CD14-positive monocyte (primary cell): ENCODE measurements at regions not wholly inside any gene's neighbourhood (a gene's known extent, or its start where the extent isn't known, plus 50 kb on each side); places are given as distances from the start of the nearest gene placed in this dataset.

Experiments
- DNase-seq, 3 donors: peaks; one replicate each; pipeline ENCODE4 v3.0.0-alpha.2; 2011 to 2022
- H2AFZ ChIP-seq: 2 replicates; pipeline ENCODE4 v1.6.0; 2012; ENCODE audit warnings: mild to moderate bottlenecking, low read depth, low read length, inconsistent platforms; ENCODE audit not compliant: insufficient read depth, poor library complexity, severe bottlenecking
- H3K27ac ChIP-seq, 2 donors: 1 replicate in 1 of 2; 2 replicates in 1 of 2; pipeline ENCODE4 v1.5.1; 2012 to 2013; ENCODE audit warnings: low read length in 2 of 2, control low read depth in 1 of 2, inconsistent platforms in 1 of 2, low read depth in 1 of 2, mild to moderate bottlenecking in 1 of 2
- H3K27me3 ChIP-seq, 2 donors: one replicate each; pipeline versions ENCODE4 v1.6.0 to v1.6.1; 2011 to 2013; ENCODE audit warnings: low read length in 2 of 2; ENCODE audit not compliant: control insufficient read depth in 2 of 2, insufficient read depth in 2 of 2
- H3K36me3 ChIP-seq, 2 donors: replicated peaks in 1 of 2; 1 replicate in 1 of 2; 2 replicates in 1 of 2; pipeline versions ENCODE4 v1.5.1 to v1.6.1; 2012 to 2013; ENCODE audit warnings: low read length in 2 of 2, control low read depth in 1 of 2, inconsistent platforms in 1 of 2, mild to moderate bottlenecking in 1 of 2; ENCODE audit not compliant: insufficient read depth in 2 of 2, control insufficient read depth in 1 of 2
- H3K4me1 ChIP-seq, 2 donors: 1 replicate in 1 of 2; 2 replicates in 1 of 2; pipeline versions ENCODE4 v1.5.1 to v1.6.1; 2012 to 2013; ENCODE audit warnings: low read length in 2 of 2, control low read depth in 1 of 2, inconsistent platforms in 1 of 2, mild to moderate bottlenecking in 1 of 2, moderate library complexity in 1 of 2; ENCODE audit not compliant: insufficient read depth in 2 of 2, control insufficient read depth in 1 of 2
- H3K4me2 ChIP-seq: replicated peaks from 2 replicates; pipeline ENCODE3; 2012; ENCODE audit warnings: low read length, moderate library complexity, mild to moderate bottlenecking; ENCODE audit not compliant: poor library complexity, severe bottlenecking; ENCODE audit errors: extremely low read depth
- H3K4me3 ChIP-seq, 3 experiments: fragments of 200-600 bp in 1 of 3; sonication (generic) in 1 of 3; replicated peaks in 1 of 3; 1 replicate in 2 of 3; 2 replicates in 1 of 3; pipeline ENCODE4 v1.5.1; 2011 to 2013; ENCODE audit warnings: low read length in 3 of 3, mild to moderate bottlenecking in 3 of 3, control low read depth in 2 of 3, low read depth in 2 of 3, inconsistent platforms in 1 of 3, moderate library complexity in 1 of 3
- H3K79me2 ChIP-seq: 2 replicates; pipeline ENCODE4 v1.6.0; 2012; ENCODE audit warnings: mild to moderate bottlenecking, control low read depth, inconsistent platforms, low read length, moderate library complexity; ENCODE audit not compliant: insufficient read depth
- H3K9ac ChIP-seq: 2 replicates; pipeline ENCODE4 v1.6.0; 2017; ENCODE audit warnings: low read length, mild to moderate bottlenecking; ENCODE audit not compliant: insufficient read depth, poor library complexity, severe bottlenecking
- H3K9me3 ChIP-seq, 2 donors: replicated peaks in 1 of 2; 1 replicate in 1 of 2; 2 replicates in 1 of 2; pipeline versions ENCODE4 v1.5.1 to v1.6.1; 2012 to 2013; ENCODE audit warnings: low read length in 2 of 2, control low read depth in 1 of 2; ENCODE audit not compliant: control insufficient read depth in 1 of 2, insufficient read depth in 1 of 2
- H4K20me1 ChIP-seq: 2 replicates; pipeline ENCODE4 v1.6.0; 2012; ENCODE audit warnings: mild to moderate bottlenecking, low read length, control low read depth, moderate library complexity; ENCODE audit not compliant: insufficient read depth
- H3K27ac Mint-ChIP-seq, 7 donors: one replicate each; pipeline ENCODE4 v1.8.0; 2020; ENCODE audit warnings: mild to moderate bottlenecking in 7 of 7, mixed read lengths in 7 of 7, moderate library complexity in 6 of 7, inconsistent platforms in 2 of 7
- H3K27me3 Mint-ChIP-seq, 3 donors: one replicate each; pipeline ENCODE4 v1.8.0; 2021 to 2022; ENCODE audit warnings: low read depth in 3 of 3, mild to moderate bottlenecking in 3 of 3, mixed read lengths in 3 of 3, moderate library complexity in 3 of 3, inconsistent platforms in 1 of 3
- H3K36me3 Mint-ChIP-seq, 2 donors: one replicate each; pipeline ENCODE4 v1.8.0; 2020; ENCODE audit warnings: mixed read lengths in 2 of 2, inconsistent platforms in 1 of 2, mild to moderate bottlenecking in 1 of 2
- H3K4me1 Mint-ChIP-seq: one replicate; pipeline ENCODE4 v1.8.0; 2020; ENCODE audit warnings: mild to moderate bottlenecking, mixed read lengths
- H3K4me3 Mint-ChIP-seq, 2 donors: one replicate each; pipeline ENCODE4 v1.8.0; 2020; ENCODE audit warnings: mild to moderate bottlenecking in 2 of 2, mixed read lengths in 2 of 2, moderate library complexity in 1 of 2
- H3K9me3 Mint-ChIP-seq, 7 donors: one replicate each; pipeline ENCODE4 v1.8.0; 2020 to 2022; ENCODE audit warnings: mixed read lengths in 7 of 7, mild to moderate bottlenecking in 6 of 7, moderate library complexity in 6 of 7, inconsistent platforms in 2 of 7
- WGBS: methylation state at CpG from one replicate; pipeline ENCODE4 v1.1.5; 2013; ENCODE audit warnings: missing lambda C conversion rate; ENCODE audit not compliant: insufficient coverage; 5-methylcytosine and 5-hydroxymethylcytosine counted together
- intact Hi-C, 2 donors: fragments of 100-400 bp; cut with micrococcal nuclease; formaldehyde crosslinking; loops; one replicate each; pipeline versions ENCODE4 v1.15.0 to v1.15.1; 2023
- TF ChIP-seq, protein P1 (sequence below): fragments of 200-600 bp; IDR thresholded peaks from one replicate; pipeline ENCODE4 v1.8.0; 2022; ENCODE audit warnings: antibody characterized with exemption, mild to moderate bottlenecking

DNA sequence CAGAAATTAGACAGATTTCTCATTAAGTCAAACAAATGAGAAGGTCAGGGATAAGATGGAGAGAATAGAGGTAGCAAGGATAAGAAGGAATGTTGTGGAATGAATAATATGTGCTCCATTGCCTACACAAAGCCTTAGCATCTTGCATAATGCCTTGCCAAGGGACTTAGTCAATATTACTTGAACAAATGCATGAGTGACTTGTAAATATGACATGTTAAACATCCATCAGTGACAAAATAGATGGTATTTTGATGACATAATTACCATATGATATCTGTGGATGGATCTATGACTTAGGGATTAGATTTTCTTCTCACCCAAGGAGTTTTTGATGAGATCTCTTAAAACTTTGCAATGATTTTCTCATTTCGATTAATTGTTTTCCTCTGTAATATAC, 194.1 kb upstream of the RASSF8 start:
- H3K36me3 Mint-ChIP-seq: no peaks in the 10 kb centered on the region
- TF ChIP-seq, protein P1, sequence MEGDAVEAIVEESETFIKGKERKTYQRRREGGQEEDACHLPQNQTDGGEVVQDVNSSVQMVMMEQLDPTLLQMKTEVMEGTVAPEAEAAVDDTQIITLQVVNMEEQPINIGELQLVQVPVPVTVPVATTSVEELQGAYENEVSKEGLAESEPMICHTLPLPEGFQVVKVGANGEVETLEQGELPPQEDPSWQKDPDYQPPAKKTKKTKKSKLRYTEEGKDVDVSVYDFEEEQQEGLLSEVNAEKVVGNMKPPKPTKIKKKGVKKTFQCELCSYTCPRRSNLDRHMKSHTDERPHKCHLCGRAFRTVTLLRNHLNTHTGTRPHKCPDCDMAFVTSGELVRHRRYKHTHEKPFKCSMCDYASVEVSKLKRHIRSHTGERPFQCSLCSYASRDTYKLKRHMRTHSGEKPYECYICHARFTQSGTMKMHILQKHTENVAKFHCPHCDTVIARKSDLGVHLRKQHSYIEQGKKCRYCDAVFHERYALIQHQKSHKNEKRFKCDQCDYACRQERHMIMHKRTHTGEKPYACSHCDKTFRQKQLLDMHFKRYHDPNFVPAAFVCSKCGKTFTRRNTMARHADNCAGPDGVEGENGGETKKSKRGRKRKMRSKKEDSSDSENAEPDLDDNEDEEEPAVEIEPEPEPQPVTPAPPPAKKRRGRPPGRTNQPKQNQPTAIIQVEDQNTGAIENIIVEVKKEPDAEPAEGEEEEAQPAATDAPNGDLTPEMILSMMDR: no peak
- Histone ChIP-seq H3K27ac (no peak overlapping the region), H3K27me3 (no peaks in the 10 kb centered on the region), H3K4me1 (no peaks in the 10 kb centered on the region), H2AFZ (no peak overlapping the region), H3K4me2 (no peak overlapping the region), H3K9me3 (no peaks in the 10 kb centered on the region), H3K79me2 (no peaks in the 10 kb centered on the region), H3K36me3 (no peaks in the 10 kb centered on the region), H3K4me3 (no peak overlapping the region), H4K20me1 (no peaks in the 10 kb centered on the region), H3K9ac (no peak overlapping the region)
- H3K27ac Mint-ChIP-seq: no peak overlapping the region
- peaks cover 0 to 2% (median 0%) of the 10 kb centered on the region in 7 donors for H3K9me3 Mint-ChIP-seq
- H3K4me3 Mint-ChIP-seq: no peak overlapping the region
- DNase-seq: no peak
- H3K27me3 Mint-ChIP-seq: no peaks in the 10 kb centered on the region
- H3K4me1 Mint-ChIP-seq: no peaks in the 10 kb centered on the region
- intact Hi-C loops: no loop called here
- no CpG with 5 or more reads among the region's 1 CpG for WGBS

DNA sequence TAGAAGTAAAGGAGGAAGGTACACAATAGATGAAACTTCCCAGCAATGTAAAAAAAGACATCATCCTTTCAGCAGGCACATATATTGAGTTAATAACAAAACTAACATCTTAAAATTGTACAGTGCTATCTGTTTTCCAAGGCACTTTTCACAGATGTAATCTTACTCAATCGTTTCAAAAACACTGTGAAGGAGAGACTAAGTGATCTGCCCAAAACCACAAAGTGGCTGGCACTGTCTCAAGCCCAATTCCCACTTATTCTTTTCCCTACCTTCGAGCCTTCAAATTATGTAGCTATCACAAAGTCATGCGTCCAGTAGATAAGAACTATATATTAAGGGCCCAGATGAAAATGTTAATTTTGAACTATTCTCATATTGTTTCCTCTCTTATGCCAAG, 193.6 kb upstream of the RASSF8 start:
- no peaks in the 10 kb centered on the region for H3K36me3 Mint-ChIP-seq

More for the DNA sequence above, 193.6 kb upstream of the RASSF8 start:
- TF ChIP-seq, protein P1: no peak
- no peaks in the 10 kb centered on the region for H3K9me3 ChIP-seq
- no peaks in the 10 kb centered on the region for H4K20me1 ChIP-seq
- H3K4me3 ChIP-seq: no peak overlapping the region
- no peak overlapping the region for H2AFZ ChIP-seq
- no peaks in the 10 kb centered on the region for H3K79me2 ChIP-seq
- no peaks in the 10 kb centered on the region for H3K36me3 ChIP-seq
- no peak overlapping the region for H3K4me2 ChIP-seq
- no peak overlapping the region for H3K27ac Mint-ChIP-seq
- H3K27ac ChIP-seq: no peak overlapping the region
- no peak overlapping the region for H3K4me3 Mint-ChIP-seq
- no peak for DNase-seq
- no peaks in the 10 kb centered on the region for H3K27me3 Mint-ChIP-seq
- H3K27me3 ChIP-seq: no peaks in the 10 kb centered on the region
- peaks cover 0 to 2% (median 0%) of the 10 kb centered on the region in 7 donors for H3K9me3 Mint-ChIP-seq
- no CpG with 5 or more reads among the region's 3 CpGs for WGBS
- intact Hi-C loops: no loop called here
- H3K4me1 ChIP-seq: no peaks in the 10 kb centered on the region
- no peaks in the 10 kb centered on the region for H3K4me1 Mint-ChIP-seq
- H3K9ac ChIP-seq: no peak overlapping the region
